ENCODE measurements at regions not wholly inside any gene's neighbourhood (a gene's known extent, or its start where the extent isn't known, plus 50 kb on each side); places are given as distances from the start of the nearest gene placed in this dataset.

DNA sequence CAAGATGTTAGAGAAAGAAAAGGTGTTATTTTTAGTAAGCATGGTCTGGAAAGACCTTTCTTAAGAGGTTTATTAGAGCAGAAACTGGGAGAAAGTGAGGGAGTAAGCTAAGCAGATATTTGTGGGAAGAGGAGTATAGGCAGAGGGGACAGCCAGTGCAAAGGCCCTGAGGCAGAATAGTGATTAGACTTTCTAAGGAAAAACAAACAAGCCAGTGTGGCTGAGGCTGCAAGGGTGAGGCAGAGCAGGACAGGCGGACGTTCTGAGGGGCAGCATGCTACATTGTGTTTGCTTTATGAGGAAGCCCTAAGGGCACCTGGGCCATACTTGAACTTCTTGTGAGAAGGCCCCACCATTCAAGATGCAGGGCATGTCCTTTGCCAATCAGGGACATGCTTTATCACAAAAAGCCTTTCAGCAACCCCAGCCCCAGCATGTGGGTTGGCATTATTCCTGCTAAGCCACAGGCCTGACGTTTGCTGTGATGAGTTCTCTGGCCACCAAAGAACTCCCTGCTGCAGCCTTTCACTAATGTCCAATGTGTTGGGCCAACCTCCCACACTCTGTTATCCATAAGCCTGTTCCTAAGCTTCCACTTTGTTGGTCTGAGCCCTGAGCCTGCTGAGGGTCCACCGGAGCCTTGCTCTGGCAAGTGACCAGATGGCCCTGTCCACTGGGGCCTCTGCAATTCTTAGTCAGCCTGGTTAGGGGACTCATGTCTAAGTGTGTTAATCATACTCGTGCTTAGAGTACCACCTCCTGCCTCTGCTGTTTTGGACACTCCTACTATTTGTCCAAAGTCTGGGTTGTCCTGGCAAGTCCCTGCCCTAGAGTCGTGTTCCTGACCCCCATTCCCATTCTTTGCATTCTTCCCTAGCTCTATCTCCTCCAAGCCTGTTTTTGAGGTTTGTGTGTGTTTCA lies 209.9 kb upstream of the CTNNB1 start:
- TF ChIP-seq, protein P1, sequence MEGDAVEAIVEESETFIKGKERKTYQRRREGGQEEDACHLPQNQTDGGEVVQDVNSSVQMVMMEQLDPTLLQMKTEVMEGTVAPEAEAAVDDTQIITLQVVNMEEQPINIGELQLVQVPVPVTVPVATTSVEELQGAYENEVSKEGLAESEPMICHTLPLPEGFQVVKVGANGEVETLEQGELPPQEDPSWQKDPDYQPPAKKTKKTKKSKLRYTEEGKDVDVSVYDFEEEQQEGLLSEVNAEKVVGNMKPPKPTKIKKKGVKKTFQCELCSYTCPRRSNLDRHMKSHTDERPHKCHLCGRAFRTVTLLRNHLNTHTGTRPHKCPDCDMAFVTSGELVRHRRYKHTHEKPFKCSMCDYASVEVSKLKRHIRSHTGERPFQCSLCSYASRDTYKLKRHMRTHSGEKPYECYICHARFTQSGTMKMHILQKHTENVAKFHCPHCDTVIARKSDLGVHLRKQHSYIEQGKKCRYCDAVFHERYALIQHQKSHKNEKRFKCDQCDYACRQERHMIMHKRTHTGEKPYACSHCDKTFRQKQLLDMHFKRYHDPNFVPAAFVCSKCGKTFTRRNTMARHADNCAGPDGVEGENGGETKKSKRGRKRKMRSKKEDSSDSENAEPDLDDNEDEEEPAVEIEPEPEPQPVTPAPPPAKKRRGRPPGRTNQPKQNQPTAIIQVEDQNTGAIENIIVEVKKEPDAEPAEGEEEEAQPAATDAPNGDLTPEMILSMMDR (IDR thresholded peaks at IDR 0.05) = no peak

GRCh38 chr3:40990062-40990456 lies 209.2 kb upstream of the CTNNB1 start:
- TF ChIP-seq, protein P1 (IDR thresholded peaks at IDR 0.05) = no peak

DNA sequence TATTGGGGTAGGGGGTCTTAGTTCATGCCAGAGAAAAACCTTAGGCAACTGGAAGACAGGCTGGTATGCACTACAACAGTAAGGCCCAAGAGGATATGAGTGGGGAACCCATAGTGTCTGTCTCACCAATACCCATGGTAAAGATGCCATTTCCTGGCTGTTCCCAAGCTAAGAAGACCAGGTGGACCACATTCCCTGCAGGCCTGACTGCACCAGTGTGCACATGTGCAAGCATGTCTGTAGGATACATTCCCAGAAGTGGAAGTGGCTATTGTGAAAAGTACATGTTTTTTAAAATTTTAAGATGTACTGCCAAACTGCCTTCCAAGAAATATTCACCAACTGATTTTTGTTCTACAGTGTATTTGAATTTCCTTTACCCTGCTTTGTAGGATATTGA lies 207.3 kb upstream of the CTNNB1 start:
- TF ChIP-seq, protein P1 (IDR thresholded peaks at IDR 0.05) = no peak

GRCh38 chr3:40994611-40995010 lies 204.7 kb upstream of the CTNNB1 start:
- TF ChIP-seq, protein P1 (IDR thresholded peaks at IDR 0.05) = no peak

GRCh38 chr3:40995271-40995670 lies 204.0 kb upstream of the CTNNB1 start:
- TF ChIP-seq, protein P1 (IDR thresholded peaks at IDR 0.05) = no peak

GRCh38 chr3:40996382-40996781 lies 202.9 kb upstream of the CTNNB1 start:
- TF ChIP-seq, protein P1 (IDR thresholded peaks at IDR 0.05) = no peak

DNA sequence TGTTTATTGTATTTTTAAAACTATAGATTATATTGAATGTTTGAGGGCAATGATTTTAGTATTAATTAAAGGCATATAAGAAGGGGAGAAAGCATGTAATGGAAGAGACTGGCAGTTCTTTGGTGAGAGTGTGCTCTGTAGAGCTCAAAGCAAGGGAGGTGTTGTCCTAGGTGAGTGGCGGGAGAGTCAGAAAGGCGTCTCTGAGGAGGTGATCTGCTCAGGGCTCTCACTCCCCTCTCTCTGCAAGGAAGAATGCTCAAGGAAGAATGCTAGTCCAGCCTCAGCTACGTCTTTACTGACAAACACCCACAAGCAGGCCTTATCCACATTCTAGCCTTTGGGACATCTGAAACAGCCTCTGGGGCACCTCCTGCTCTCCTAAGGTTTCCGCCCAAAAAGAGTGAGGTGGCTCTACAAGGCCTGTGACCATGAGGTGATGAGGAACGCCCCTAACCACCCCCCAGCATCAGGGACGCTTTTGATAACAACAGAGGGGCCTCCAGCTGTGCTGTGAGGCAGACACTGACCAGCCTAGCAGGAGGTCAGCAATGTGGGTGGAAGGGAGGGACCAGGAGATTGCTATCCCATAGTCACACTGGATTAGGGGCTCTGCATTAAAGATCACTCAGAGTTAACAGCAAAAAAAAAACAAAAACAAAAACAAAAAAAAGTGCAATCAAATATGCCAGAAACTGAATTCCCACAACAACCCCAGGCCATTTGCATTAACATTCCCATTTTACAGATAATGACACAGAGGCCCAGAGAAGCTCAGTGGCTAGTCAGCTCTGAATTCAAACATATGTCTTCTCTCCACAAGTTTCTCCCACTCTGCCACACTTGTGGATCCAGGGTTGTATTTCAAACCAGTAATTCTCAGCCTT lies 202.2 kb upstream of the CTNNB1 start:
- TF ChIP-seq, protein P1 (IDR thresholded peaks at IDR 0.05) = no peak

Measured in LNCAP (cell line).